Peyer's patch (tissue), 4 donors: ENCODE measurements at regions not wholly inside any gene's neighbourhood (a gene's known extent, or its start where the extent isn't known, plus 50 kb on each side); places are given as distances from the start of the nearest gene placed in this dataset.

Experiments used
- CTCF ChIP-seq, 6 experiments: fragments of 450-650 bp in 4 of 6; fragments of 200-600 bp in 2 of 6; sonication (generic) in 1 of 6; IDR thresholded peaks; one replicate each; pipeline ENCODE4 v1.5.1; 2017 to 2019; ENCODE audit warnings: antibody characterized with exemption in 6 of 6, mild to moderate bottlenecking in 3 of 6, moderate library complexity in 1 of 6
- POLR2A ChIP-seq, 2 donors: fragments of 450-650 bp; IDR thresholded peaks; one replicate each; pipeline ENCODE4 v1.5.1; 2017; ENCODE audit warnings: antibody characterized with exemption in 2 of 2, mild to moderate bottlenecking in 2 of 2, moderate library complexity in 2 of 2

DNA sequence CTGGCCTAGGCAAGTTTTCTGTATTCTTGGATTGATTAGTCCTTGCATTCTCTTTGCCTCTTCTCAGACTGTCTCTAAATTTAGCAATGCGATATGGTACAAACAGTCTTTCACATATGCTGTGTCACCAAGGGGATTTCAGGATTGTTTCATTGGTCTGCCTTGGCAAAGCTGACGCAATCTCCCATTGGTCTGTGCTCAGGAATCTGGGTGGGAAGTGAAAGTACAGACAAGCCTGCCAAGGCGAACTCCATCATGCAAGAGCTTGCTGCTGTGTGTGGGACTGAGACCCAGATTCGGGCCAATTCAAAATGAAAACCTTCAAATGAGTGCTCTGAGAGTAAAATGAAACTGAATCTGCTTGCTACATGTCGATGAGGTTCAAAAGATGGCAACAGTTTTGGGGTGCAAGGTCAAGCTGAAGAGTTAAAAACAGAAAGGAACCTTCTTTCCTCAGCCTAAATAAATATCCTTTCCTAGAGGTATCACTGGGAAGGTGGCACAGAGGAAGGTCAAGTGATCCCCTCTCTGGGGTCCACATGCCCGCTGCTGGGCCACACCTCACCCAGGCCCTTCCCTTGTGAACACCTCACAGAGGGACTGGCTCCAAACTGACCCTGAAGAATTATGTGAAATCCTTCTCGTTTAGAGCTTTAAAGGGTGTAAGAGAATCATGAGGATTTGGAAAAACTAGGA, 198.8 kb upstream of the PREP start:
- TF ChIP-seq CTCF (IDR thresholded peaks at IDR 0.05): no peak
- TF ChIP-seq POLR2A (IDR thresholded peaks at IDR 0.05): no peak
